ENCODE measurements at regions not wholly inside any gene's neighbourhood (a gene's known extent, or its start where the extent isn't known, plus 50 kb on each side); places are given as distances from the start of the nearest gene placed in this dataset.

DNA sequence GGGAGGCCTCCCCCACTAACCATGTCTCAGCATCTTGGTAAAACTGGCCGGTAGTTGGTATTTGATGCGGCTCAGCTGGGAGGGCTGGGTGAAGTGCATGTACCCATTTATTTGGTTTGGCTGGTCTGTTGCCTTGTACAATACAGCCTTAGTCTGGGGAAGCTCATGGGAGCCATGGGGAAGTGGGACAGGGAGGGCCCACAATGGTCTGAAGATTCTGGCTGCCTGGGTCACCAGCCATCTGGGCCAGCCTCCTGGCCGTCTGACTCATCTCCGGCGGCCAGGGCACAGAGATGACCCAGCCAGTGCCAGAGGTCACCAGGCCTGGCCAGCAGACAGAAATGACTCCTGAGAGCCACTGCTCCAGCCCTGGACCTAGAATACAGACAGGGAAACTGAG is 51.6 kb upstream of the SMAD6 start:
- BruUV-seq (replicated peaks): no TSS peak
- ChIA-PET CTCF (interaction anchor here (1.0 to 4.2 kb wide), 4 partner anchors 32 to 201 kb away, joined by 3 to 35 read pairs (median 6); no protein-coding TSS in a partner anchor), POLR2A (no interaction called here)
- Histone ChIP-seq H4K20me1 (replicated peaks; ENCODE audit: control insufficient read depth, extremely low read depth, insufficient read depth, low read length) (no peaks in the 10 kb centered on the region), H3K4me3 (replicated peaks in 1 of 3; ENCODE audit: insufficient read depth in 1 of 3, low read depth in 1 of 3, low read length in 3 of 3) (no peak overlapping the region), H3K9me1 (replicated peaks; ENCODE audit: control insufficient read depth, extremely low read depth, insufficient read depth, low read length) (no peaks in the 10 kb centered on the region), H3K9ac (replicated peaks; ENCODE audit: extremely low read depth, insufficient read depth, low read length) (no peak overlapping the region), H3K9me3 (replicated peaks; ENCODE audit: control insufficient read depth, insufficient read depth, low read length) (no peaks in the 10 kb centered on the region), H2AFZ (ENCODE audit: low read depth, low read length) (peak overlapping the region; percentile 2), H3K27me3 (ENCODE audit: control insufficient read depth in 2 of 2, insufficient read depth in 2 of 2, low read length in 2 of 2) (no peaks in the 10 kb centered on the region), H3K4me1 (ENCODE audit: control insufficient read depth, extremely low read depth, insufficient read depth, low read length) (peaks cover 34% of the 10 kb centered on the region), H3K27ac (ENCODE audit: insufficient read depth, low read depth, low read length) (peak overlapping the region; percentile 71), H3K36me3 (ENCODE audit: control insufficient read depth in 2 of 2, extremely low read depth in 1 of 2, insufficient read depth in 2 of 2, low read length in 2 of 2) (no peaks in the 10 kb centered on the region), H3K4me2 (ENCODE audit: insufficient read depth, low read length) (peak overlapping the region; percentile 9), H3K79me2 (ENCODE audit: control insufficient read depth, insufficient read depth, low read length) (no peaks in the 10 kb centered on the region)
- dilution Hi-C loops (cut with MboI; ENCODE audit: extremely low pct_ligation_motif_present, low sequenced_read_pairs): no loop called here
- DNase-seq (ENCODE audit: low read depth, low spot score) (peak; percentile 87), FAIRE-seq (peak; percentile 96)
- TF ChIP-seq POLR2A (IDR thresholded peaks at IDR 0.05; ENCODE audit: low read depth, low read length) (no peak), MAX (IDR thresholded peaks at IDR 0.05; ENCODE audit: insufficient read depth, insufficient read length) (no peak), EZH2 (IDR thresholded peaks at IDR 0.05; ENCODE audit: borderline replicate concordance, low read depth, low read length, severe bottlenecking) (no peak), MYC (IDR thresholded peaks at IDR 0.05; ENCODE audit: low read depth, low read length) (no peak), JUN (IDR thresholded peaks at IDR 0.05; ENCODE audit: borderline replicate concordance, insufficient read depth, insufficient read length, low read depth) (peak; percentile 61), GATA2 (IDR thresholded peaks at IDR 0.05; ENCODE audit: insufficient read depth, insufficient read length, low read depth, low read length) (peak; percentile 37), POLR2AphosphoS5 (IDR thresholded peaks at IDR 0.05; ENCODE audit: insufficient read depth, low read depth, low read length) (peak; percentile 83), FOS (IDR thresholded peaks at IDR 0.05; ENCODE audit: borderline replicate concordance, insufficient read depth, low read length) (peak; percentile 83)
- TF ChIP-seq, protein P1, sequence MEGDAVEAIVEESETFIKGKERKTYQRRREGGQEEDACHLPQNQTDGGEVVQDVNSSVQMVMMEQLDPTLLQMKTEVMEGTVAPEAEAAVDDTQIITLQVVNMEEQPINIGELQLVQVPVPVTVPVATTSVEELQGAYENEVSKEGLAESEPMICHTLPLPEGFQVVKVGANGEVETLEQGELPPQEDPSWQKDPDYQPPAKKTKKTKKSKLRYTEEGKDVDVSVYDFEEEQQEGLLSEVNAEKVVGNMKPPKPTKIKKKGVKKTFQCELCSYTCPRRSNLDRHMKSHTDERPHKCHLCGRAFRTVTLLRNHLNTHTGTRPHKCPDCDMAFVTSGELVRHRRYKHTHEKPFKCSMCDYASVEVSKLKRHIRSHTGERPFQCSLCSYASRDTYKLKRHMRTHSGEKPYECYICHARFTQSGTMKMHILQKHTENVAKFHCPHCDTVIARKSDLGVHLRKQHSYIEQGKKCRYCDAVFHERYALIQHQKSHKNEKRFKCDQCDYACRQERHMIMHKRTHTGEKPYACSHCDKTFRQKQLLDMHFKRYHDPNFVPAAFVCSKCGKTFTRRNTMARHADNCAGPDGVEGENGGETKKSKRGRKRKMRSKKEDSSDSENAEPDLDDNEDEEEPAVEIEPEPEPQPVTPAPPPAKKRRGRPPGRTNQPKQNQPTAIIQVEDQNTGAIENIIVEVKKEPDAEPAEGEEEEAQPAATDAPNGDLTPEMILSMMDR (IDR thresholded peaks at IDR 0.05; ENCODE audit: extremely low read depth in 1 of 2, insufficient read depth in 1 of 2, low read depth in 1 of 2, low read length in 2 of 2): no peak
- intact Hi-C loops (cut with micrococcal nuclease): loop anchor here (1.0 kb wide), 1 partner anchor 11 kb away; no protein-coding TSS in a partner anchor

Measured in endothelial cell of umbilical vein (primary cell).